HFF-Myc (cell line): ENCODE measurements at regions not wholly inside any gene's neighbourhood (a gene's known extent, or its start where the extent isn't known, plus 50 kb on each side); places are given as distances from the start of the nearest gene placed in this dataset.

Experiments
- DNase-seq: peaks from one replicate; pipeline ENCODE4 v3.0.0-alpha.2; 2011; ENCODE audit warnings: low read depth; ENCODE audit errors: extremely low read depth
- H3K4me3 ChIP-seq: replicated peaks from 2 replicates; pipeline ENCODE4 v1.5.1; 2011; ENCODE audit warnings: low read depth, mild to moderate bottlenecking, control low read depth, low read length
- TF ChIP-seq, protein P1 (sequence below): IDR thresholded peaks from 2 replicates; pipeline ENCODE4 v1.5.1; 2012; ENCODE audit warnings: mild to moderate bottlenecking, low read depth, low read length, control low read depth; ENCODE audit errors: missing control alignments

- H3K4me3 ChIP-seq, result no peak overlapping the region
- TF ChIP-seq, protein P1, sequence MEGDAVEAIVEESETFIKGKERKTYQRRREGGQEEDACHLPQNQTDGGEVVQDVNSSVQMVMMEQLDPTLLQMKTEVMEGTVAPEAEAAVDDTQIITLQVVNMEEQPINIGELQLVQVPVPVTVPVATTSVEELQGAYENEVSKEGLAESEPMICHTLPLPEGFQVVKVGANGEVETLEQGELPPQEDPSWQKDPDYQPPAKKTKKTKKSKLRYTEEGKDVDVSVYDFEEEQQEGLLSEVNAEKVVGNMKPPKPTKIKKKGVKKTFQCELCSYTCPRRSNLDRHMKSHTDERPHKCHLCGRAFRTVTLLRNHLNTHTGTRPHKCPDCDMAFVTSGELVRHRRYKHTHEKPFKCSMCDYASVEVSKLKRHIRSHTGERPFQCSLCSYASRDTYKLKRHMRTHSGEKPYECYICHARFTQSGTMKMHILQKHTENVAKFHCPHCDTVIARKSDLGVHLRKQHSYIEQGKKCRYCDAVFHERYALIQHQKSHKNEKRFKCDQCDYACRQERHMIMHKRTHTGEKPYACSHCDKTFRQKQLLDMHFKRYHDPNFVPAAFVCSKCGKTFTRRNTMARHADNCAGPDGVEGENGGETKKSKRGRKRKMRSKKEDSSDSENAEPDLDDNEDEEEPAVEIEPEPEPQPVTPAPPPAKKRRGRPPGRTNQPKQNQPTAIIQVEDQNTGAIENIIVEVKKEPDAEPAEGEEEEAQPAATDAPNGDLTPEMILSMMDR, result no peak
- DNase-seq, result no peak
These were observed 156.3 kb upstream of the RAI2 start for GRCh38 chrX:18017411-18017810.

DNA sequence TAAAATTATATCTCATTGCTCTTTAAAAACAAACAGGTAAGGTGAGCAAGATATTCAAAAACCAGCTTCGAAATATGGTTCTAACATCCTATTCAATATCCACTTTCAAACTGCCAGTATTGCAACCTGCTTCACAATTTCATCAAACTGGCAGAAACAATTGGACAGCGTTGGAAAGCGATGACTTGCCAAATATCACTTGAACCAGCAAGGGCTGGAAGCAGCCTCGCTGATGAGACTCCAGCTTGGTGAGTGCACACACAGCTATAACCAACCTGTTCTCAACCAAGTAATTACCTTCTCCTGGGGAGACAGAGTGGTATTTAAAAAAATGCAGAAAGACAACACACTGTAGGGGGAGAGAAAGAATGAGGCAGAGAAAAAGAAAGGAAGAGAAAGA is 155.8 kb upstream of the RAI2 start:
- no peak for DNase-seq
- TF ChIP-seq, protein P1, result no peak
- no peak overlapping the region for H3K4me3 ChIP-seq

DNA sequence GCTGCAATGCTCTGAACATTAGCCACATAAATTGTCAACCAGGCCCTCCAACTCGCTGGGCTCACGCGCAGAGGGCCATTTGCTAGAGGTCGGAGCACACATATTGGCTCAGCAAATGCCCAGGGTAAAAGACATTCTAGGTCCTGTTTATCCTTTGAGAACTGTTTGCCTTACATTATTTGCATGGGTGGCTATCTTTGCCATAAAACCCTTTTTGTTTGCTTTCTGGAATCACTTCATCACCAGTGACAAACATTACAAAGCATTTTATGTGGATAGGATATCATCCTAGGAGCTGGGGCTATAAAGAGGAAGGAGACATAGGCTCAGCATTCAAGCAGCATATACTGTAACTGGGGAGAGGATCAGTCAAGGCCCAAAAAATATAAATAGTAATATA is 149.2 kb upstream of the RAI2 start:
- TF ChIP-seq, protein P1, result no peak
- no peak for DNase-seq
- no peak overlapping the region for H3K4me3 ChIP-seq

DNA sequence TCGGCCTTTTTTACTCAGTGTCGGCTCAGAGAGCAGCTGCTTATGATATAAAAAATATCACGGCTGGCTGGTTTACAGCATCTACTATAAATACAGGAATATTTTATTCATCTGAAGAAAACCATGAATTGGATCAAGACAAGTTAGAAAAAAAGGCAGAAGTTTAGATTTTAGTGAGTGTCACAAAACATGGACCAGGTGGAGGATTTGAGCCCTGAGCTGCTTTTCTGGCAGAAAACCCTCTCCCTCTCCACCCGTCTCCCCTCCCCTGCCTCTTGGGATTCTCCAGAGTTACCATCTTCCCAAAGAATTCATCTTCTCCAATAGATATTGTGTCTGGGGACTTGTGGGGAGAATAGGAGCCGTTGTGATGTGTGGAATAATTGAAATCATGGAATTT is 142.8 kb upstream of the RAI2 start:
- DNase-seq, result no peak
- no peak overlapping the region for H3K4me3 ChIP-seq
- TF ChIP-seq, protein P1, result no peak

DNA sequence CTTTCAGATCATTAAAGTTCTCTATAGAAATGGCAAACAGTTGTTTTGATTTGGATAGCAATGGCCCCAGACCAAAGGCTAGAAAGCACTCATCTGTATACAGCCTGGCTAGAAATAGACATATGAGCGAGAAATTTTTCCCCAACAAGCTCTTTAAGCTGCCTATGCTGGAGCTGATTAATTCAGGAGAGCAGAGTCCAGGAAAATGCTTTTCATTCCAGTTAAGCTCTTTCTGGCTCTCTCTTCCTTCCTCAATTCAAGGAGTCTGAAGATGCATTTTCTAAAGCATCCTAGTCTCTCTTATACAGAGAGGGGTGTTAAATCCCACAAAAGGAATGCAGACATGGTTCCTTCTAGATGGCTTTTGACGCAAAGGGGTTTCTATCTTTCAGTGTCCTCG is 141.7 kb upstream of the RAI2 start:
- TF ChIP-seq, protein P1, result no peak
- no peak overlapping the region for H3K4me3 ChIP-seq
- no peak for DNase-seq

DNA sequence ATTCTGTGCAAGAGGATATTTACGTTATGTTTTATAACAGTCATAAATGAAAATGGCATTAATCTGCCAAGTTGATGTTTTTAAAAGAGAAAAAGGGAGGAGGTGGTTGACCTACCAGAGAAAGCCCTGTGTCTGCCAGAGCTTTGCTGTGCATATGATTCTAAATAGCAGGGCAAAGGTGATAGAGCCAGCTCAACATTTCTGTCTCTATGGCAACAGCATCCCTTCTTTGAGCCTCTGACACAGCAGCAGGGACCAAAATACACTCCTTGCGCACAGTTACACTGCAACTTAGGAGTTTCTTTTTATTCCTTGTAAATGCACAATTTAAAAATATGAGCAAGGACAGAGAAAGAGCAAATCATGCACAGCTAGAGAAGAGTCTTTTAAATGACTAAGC is 133.3 kb upstream of the RAI2 start:
- TF ChIP-seq, protein P1, result no peak
- no peak for DNase-seq
- H3K4me3 ChIP-seq, result no peak overlapping the region

DNA sequence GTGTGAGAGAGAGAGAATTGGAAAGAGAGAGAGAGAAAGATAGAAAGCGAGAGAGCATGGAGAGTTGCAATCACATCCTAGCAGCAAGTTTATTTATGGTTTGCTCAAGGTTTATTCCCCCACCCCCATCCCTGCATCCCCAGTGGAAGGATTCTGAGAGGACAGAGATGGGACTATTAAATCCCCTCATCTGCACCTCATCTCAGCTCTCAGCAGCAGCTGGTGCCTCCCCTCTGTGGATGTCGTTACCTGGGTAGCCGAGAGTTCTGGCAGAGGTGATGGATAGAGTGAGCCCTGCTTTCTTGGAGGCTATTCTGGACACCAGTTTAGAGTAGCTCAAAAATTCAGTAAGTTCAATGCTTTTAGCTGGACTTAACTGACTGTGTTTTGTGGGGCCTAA is 132.0 kb upstream of the RAI2 start:
- no peak overlapping the region for H3K4me3 ChIP-seq
- TF ChIP-seq, protein P1, result no peak
- no peak for DNase-seq
